ENCODE measurements at regions not wholly inside any gene's neighbourhood (a gene's known extent, or its start where the extent isn't known, plus 50 kb on each side); places are given as distances from the start of the nearest gene placed in this dataset.
A peak's percentile ranks its signal among the peaks of the same experiment; 100 is the strongest.

- TF ChIP-seq CTCF (IDR thresholded peaks at IDR 0.05; ENCODE audit: insufficient read depth, low read length, poor library complexity, severe bottlenecking): no peak
- peak; percentile 60 for DNase-seq (ENCODE audit: extremely low read depth, insufficient read length)
- no peaks in the 10 kb centered on the region; the same call in 1 of the 2 replicates for H3K36me3 ChIP-seq (ENCODE audit: control insufficient read depth, insufficient read depth, low read length)
- H3K27me3 ChIP-seq (replicated peaks; ENCODE audit: control insufficient read depth, insufficient read depth, low read length): no peaks in the 10 kb centered on the region
- H3K4me3 ChIP-seq (replicated peaks; ENCODE audit: low read depth, low read length): no peak overlapping the region
Measured at GRCh38 chr13:73943137-73943964, 190.9 kb downstream of the KLF12 start.

GRCh38 chr13:73941752-73942151 lies 192.5 kb downstream of the KLF12 start:
- no peak overlapping the region for H3K4me3 ChIP-seq (replicated peaks; ENCODE audit: low read depth, low read length)
- no peaks in the 10 kb centered on the region; the same call in 1 of the 2 replicates for H3K36me3 ChIP-seq (ENCODE audit: control insufficient read depth, insufficient read depth, low read length)
- TF ChIP-seq CTCF (IDR thresholded peaks at IDR 0.05; ENCODE audit: insufficient read depth, low read length, poor library complexity, severe bottlenecking): no peak
- no peak for DNase-seq (ENCODE audit: extremely low read depth, insufficient read length)
- H3K27me3 ChIP-seq (replicated peaks; ENCODE audit: control insufficient read depth, insufficient read depth, low read length): no peaks in the 10 kb centered on the region

GRCh38 chr13:73940098-73940497 lies 194.1 kb downstream of the KLF12 start:
- DNase-seq (ENCODE audit: extremely low read depth, insufficient read length): no peak

GRCh38 chr13:73939603-73940002 lies 194.6 kb downstream of the KLF12 start:
- H3K27me3 ChIP-seq (replicated peaks; ENCODE audit: control insufficient read depth, insufficient read depth, low read length): no peaks in the 10 kb centered on the region
- H3K4me3 ChIP-seq (replicated peaks; ENCODE audit: low read depth, low read length): no peak overlapping the region
- no peaks in the 10 kb centered on the region for H3K36me3 ChIP-seq (ENCODE audit: control insufficient read depth, insufficient read depth, low read length)
- DNase-seq (ENCODE audit: extremely low read depth, insufficient read length): no peak
- no peak for TF ChIP-seq CTCF (IDR thresholded peaks at IDR 0.05; ENCODE audit: insufficient read depth, low read length, poor library complexity, severe bottlenecking)

More at GRCh38 chr13:73940098-73940497, 194.1 kb downstream of the KLF12 start:
- Histone ChIP-seq H3K36me3 (ENCODE audit: control insufficient read depth, insufficient read depth, low read length) (no peaks in the 10 kb centered on the region), H3K27me3 (replicated peaks; ENCODE audit: control insufficient read depth, insufficient read depth, low read length) (no peaks in the 10 kb centered on the region), H3K4me3 (replicated peaks; ENCODE audit: low read depth, low read length) (no peak overlapping the region)
- no peak for TF ChIP-seq CTCF (IDR thresholded peaks at IDR 0.05; ENCODE audit: insufficient read depth, low read length, poor library complexity, severe bottlenecking)

GRCh38 chr13:73939071-73939380 lies 195.2 kb downstream of the KLF12 start:
- Histone ChIP-seq H3K36me3 (ENCODE audit: control insufficient read depth, insufficient read depth, low read length) (no peaks in the 10 kb centered on the region), H3K27me3 (replicated peaks; ENCODE audit: control insufficient read depth, insufficient read depth, low read length) (no peaks in the 10 kb centered on the region), H3K4me3 (replicated peaks; ENCODE audit: low read depth, low read length) (no peak overlapping the region)
- TF ChIP-seq CTCF (IDR thresholded peaks at IDR 0.05; ENCODE audit: insufficient read depth, low read length, poor library complexity, severe bottlenecking): no peak
- DNase-seq (ENCODE audit: extremely low read depth, insufficient read length): no peak
